ENCODE measurements at regions not wholly inside any gene's neighbourhood (a gene's known extent, or its start where the extent isn't known, plus 50 kb on each side); places are given as distances from the start of the nearest gene placed in this dataset.
"Not testable (repeated sequence)": the region's sequence is repeated elsewhere in the genome, so short reads cannot be mapped to it uniquely, and the experiment has no call there.

DNA sequence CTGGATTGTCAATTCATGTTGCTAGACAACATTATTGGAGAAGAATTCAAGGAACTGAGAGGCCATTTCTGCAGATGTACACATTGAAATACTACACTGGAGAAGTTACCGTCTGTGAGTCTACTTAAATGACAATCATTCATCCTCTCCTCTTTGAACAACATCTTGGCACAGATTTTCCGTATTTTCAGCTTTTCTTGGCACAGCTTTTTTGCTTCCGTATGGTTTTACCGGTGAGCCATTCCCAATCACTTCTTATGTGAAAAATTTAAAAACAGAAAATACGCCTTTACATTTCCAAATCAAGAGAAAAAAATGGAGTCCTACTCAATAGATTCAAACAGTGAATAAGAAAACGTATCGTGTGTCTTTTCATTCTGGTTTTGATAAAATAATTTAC lies 1493.7 kb downstream of the AMY1C start:
- no peaks in the 10 kb centered on the region for H3K4me1 ChIP-seq (ENCODE audit: control insufficient read depth, insufficient read depth, low read length)
- H3K36me3 ChIP-seq (ENCODE audit: control insufficient read depth, insufficient read depth, low read length): no peaks in the 10 kb centered on the region
- no peak overlapping the region for H3K9ac ChIP-seq (ENCODE audit: low read length)
- H3K27ac ChIP-seq (ENCODE audit: low read depth, low read length): no peak overlapping the region
- H3K27me3 ChIP-seq (ENCODE audit: control insufficient read depth, insufficient read depth, low read length): no peaks in the 10 kb centered on the region
- no peak overlapping the region for H3K4me3 ChIP-seq (ENCODE audit: low read length)

DNA sequence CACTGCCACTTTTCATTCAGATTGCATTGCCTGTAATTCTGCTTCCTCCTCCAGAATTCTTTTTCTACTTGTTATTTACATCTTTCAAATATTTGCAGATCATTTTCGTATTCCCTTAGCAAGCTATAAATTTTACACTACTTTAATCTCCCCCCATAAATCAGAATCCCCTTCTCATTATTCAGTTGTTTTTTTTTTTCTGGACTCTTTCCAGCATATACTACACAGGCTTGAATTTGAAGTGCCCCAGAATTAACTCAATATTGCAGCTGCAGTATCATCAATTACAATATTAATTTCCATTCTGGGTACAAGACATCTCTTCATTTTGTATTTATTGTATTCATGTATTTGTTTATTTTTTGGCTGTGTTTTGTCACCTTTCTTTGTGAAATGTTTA lies 1494.3 kb downstream of the AMY1C start:
- Histone ChIP-seq H3K27me3 (ENCODE audit: control insufficient read depth, insufficient read depth, low read length) (no peaks in the 10 kb centered on the region), H3K27ac (ENCODE audit: low read depth, low read length) (no peak overlapping the region), H3K4me3 (ENCODE audit: low read length) (no peak overlapping the region), H3K36me3 (ENCODE audit: control insufficient read depth, insufficient read depth, low read length) (no peaks in the 10 kb centered on the region), H3K9ac (ENCODE audit: low read length) (no peak overlapping the region), H3K4me1 (ENCODE audit: control insufficient read depth, insufficient read depth, low read length) (no peaks in the 10 kb centered on the region)

DNA sequence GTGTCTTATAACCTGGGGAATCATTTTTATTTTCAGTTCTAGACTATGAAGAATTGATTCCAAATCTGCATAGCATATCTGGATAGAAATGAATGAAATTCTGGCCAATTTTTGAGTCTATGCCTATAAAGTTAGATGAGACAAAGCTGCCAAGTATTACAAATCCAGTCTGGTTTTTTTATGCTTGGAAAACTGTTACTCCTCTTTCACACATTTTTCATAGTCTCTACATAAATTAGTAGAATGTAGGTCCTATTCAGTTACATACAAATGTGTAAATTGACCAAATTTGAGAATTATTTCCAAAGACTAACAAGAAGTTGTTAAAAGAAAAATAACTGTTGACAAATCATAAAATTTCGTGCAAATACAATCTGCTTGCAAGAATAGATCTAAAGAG lies 1505.2 kb downstream of the AMY1C start:
- no peak overlapping the region for H3K4me3 ChIP-seq (ENCODE audit: low read length)
- H3K36me3 ChIP-seq (ENCODE audit: control insufficient read depth, insufficient read depth, low read length): no peaks in the 10 kb centered on the region
- no peaks in the 10 kb centered on the region for H3K4me1 ChIP-seq (ENCODE audit: control insufficient read depth, insufficient read depth, low read length)
- H3K27ac ChIP-seq (ENCODE audit: low read depth, low read length): no peak overlapping the region
- no peak overlapping the region for H3K9ac ChIP-seq (ENCODE audit: low read length)
- H3K27me3 ChIP-seq (ENCODE audit: control insufficient read depth, insufficient read depth, low read length): no peaks in the 10 kb centered on the region

DNA sequence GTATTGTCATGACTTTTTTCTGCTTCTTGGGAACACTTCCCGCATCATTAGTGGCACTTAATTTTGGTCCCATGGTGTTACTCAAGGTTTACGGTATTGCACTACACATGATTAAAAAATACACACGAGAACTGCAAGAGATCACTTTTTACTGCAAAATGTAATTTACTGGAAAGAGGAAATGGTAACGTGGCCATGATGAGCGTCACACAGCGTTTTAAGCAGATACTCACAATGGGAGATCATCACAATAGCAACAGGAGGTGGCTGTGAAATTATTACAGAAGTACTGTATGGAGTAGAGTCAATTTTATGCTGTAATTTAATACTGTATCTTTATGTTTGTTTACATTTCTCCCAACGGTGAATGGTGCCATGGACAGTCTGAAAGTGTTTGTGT lies 1510.3 kb downstream of the AMY1C start:
- Histone ChIP-seq H3K36me3 (ENCODE audit: control insufficient read depth, insufficient read depth, low read length) (no peaks in the 10 kb centered on the region), H3K4me3 (ENCODE audit: low read length) (no peak overlapping the region), H3K9ac (ENCODE audit: low read length) (no peak overlapping the region), H3K27ac (ENCODE audit: low read depth, low read length) (no peak overlapping the region), H3K27me3 (ENCODE audit: control insufficient read depth, insufficient read depth, low read length) (no peaks in the 10 kb centered on the region), H3K4me1 (ENCODE audit: control insufficient read depth, insufficient read depth, low read length) (no peaks in the 10 kb centered on the region)

DNA sequence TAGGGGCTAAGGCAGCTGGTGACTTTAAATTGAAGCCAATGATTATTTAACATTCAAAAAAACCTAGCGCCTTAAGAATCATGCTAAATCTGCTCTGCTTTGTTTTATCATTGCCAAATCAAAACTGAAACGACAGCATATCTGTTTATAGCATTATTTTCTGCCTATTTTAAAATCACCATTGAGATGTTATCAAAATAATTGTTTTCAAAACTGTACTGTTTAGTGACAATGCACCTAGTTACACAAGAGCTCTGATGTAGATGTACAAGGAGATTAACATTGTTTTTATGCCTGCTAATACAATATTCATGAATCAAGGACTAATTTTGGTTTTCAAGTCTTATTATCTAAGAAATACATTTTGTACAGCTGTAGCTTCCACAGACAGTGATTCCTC lies 1521.3 kb downstream of the AMY1C start:
- no peak overlapping the region for H3K9ac ChIP-seq (ENCODE audit: low read length)
- no peak overlapping the region for H3K4me3 ChIP-seq (ENCODE audit: low read length)
- H3K36me3 ChIP-seq (ENCODE audit: control insufficient read depth, insufficient read depth, low read length): no peaks in the 10 kb centered on the region
- H3K27me3 ChIP-seq (ENCODE audit: control insufficient read depth, insufficient read depth, low read length): no peaks in the 10 kb centered on the region
- no peaks in the 10 kb centered on the region for H3K4me1 ChIP-seq (ENCODE audit: control insufficient read depth, insufficient read depth, low read length)
- H3K27ac ChIP-seq (ENCODE audit: low read depth, low read length): no peak overlapping the region

DNA sequence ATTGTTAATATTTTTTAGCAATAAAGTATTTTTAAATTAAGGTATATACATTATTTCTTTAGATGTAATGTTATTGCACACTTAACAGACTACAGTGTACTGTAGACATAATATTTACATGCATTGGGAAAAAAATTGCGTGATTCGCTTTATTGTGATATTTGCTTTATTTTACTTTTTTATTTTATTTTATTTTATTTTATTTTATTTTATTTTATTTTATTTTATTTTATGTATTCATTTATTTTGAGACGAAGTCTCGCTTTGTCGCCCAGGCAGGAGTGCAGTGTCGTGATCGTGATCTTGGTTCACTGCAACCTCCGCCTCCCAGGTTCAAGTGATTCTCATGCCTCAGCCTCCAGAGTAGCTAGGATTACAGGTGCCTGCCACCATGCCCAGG lies 1522.7 kb downstream of the AMY1C start:
- not testable (repeated sequence) for H3K9ac ChIP-seq (ENCODE audit: low read length); H3K27ac ChIP-seq (ENCODE audit: low read depth, low read length); H3K36me3 ChIP-seq (ENCODE audit: control insufficient read depth, insufficient read depth, low read length); H3K4me1 ChIP-seq (ENCODE audit: control insufficient read depth, insufficient read depth, low read length); H3K27me3 ChIP-seq (ENCODE audit: control insufficient read depth, insufficient read depth, low read length); H3K4me3 ChIP-seq (ENCODE audit: low read length)

DNA sequence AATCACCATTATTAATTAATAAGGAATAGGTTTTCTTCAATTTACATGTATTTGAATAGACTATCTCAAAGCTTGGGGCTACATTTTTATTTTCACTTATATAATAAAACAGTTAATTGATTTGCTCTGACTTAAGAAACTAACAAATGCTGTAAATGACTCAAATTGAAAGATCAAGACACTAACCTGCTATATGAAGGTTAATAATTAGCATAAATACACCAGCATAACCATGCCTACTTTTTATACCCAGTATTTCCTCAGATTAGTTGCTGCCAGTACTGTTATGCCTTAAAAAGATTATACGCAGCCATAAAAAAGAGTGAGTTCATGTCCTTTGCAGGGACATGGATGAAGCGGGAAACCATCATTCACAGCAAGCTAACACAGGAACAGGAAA lies 1545.1 kb downstream of the AMY1C start:
- Histone ChIP-seq H3K4me1 (ENCODE audit: control insufficient read depth, insufficient read depth, low read length) (no peaks in the 10 kb centered on the region), H3K4me3 (ENCODE audit: low read length) (no peak overlapping the region), H3K27ac (ENCODE audit: low read depth, low read length) (no peak overlapping the region), H3K9ac (ENCODE audit: low read length) (no peak overlapping the region), H3K27me3 (ENCODE audit: control insufficient read depth, insufficient read depth, low read length) (no peaks in the 10 kb centered on the region), H3K36me3 (ENCODE audit: control insufficient read depth, insufficient read depth, low read length) (no peaks in the 10 kb centered on the region)

DNA sequence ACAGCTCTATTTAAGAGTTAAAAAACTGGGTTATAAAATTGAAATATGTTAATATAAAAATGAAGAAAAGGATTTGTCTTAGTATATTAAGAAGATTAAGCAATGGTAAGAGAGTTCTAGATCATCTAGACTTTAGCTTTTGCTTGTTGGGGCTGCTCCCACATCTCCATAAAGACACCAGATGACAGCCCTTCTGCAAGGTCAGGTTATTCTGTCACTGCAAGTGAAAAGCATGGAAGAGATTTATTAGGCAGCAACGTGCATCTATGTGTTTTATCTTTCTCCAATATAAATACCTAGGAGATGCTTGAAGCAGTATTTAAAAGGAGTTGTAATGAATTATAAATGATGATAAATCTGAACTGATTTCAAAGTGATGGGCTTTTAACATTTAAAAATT lies 1560.4 kb downstream of the AMY1C start:
- H3K27ac ChIP-seq (ENCODE audit: low read depth, low read length): no peak overlapping the region
- no peaks in the 10 kb centered on the region for H3K27me3 ChIP-seq (ENCODE audit: control insufficient read depth, insufficient read depth, low read length)
- no peaks in the 10 kb centered on the region for H3K4me1 ChIP-seq (ENCODE audit: control insufficient read depth, insufficient read depth, low read length)
- no peak overlapping the region for H3K9ac ChIP-seq (ENCODE audit: low read length)
- H3K4me3 ChIP-seq (ENCODE audit: low read length): no peak overlapping the region
- H3K36me3 ChIP-seq (ENCODE audit: control insufficient read depth, insufficient read depth, low read length): no peaks in the 10 kb centered on the region

DNA sequence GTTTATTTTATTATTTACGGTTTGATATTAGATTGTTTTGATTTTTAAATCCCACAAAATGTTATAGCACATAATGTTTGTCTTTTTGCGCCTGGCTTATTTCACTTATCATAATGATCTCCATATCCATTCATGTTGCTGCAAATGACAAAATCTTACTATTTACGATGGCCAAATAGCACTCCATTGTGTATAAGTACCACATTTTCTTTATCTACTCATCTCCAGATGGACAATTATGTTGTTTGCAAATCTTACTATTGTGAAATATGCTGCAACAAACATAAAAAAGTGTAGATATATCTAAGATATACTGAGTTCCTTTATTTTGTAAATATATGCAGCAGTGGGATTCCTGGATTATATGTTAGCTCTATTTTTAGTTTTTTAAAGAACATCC lies 1568.3 kb downstream of the AMY1C start:
- Histone ChIP-seq H3K27ac (ENCODE audit: low read depth, low read length) (no peak overlapping the region), H3K27me3 (ENCODE audit: control insufficient read depth, insufficient read depth, low read length) (no peaks in the 10 kb centered on the region), H3K9ac (ENCODE audit: low read length) (no peak overlapping the region)

DNA sequence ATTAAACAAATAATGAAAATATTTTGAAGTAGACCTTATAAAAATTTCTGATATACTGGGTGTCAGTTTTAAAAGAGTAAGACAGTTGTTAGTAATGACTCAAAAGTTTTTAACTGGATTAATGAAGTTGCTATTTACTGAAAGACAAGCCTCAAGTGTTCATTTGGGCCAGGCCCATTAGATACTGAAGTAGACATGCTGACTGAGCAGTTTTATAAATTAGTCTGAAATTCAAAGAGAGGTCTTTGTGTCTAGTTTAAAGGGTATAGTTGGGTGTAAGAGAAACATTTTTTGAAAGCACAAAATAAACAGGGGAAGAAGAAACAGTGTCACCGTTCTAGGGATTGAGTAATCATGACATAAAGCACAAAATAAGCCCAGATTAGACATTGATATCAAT lies 1577.2 kb downstream of the AMY1C start:
- H3K9ac ChIP-seq (ENCODE audit: low read length): no peak overlapping the region

More for the DNA sequence above, 1568.3 kb downstream of the AMY1C start:
- no peaks in the 10 kb centered on the region for H3K36me3 ChIP-seq (ENCODE audit: control insufficient read depth, insufficient read depth, low read length)
- H3K4me3 ChIP-seq (ENCODE audit: low read length): no peak overlapping the region
- no peaks in the 10 kb centered on the region for H3K4me1 ChIP-seq (ENCODE audit: control insufficient read depth, insufficient read depth, low read length)

DNA sequence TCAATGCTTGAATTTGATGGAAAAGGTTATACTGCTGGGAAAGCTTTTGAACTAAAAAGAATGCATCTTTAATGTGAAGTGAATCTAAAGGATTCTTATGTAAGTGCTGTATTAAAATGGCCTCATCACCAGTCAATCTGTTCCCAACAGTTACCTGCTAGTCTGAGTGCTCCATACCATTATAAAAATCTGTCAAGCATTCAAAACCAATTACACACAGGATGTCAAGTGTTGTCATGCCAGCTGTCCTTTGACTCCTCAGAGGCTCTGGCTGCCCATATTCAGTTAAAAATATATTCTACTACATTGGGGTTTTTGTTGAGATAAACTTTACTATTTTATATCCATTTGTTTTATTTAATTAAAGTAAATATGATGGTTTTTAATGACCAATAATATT lies 1587.7 kb downstream of the AMY1C start:
- H3K27ac ChIP-seq (ENCODE audit: low read depth, low read length): no peak overlapping the region
- no peak overlapping the region for H3K4me3 ChIP-seq (ENCODE audit: low read length)
- no peaks in the 10 kb centered on the region for H3K4me1 ChIP-seq (ENCODE audit: control insufficient read depth, insufficient read depth, low read length)
- no peak overlapping the region for H3K9ac ChIP-seq (ENCODE audit: low read length)
- H3K27me3 ChIP-seq (ENCODE audit: control insufficient read depth, insufficient read depth, low read length): no peaks in the 10 kb centered on the region
- no peaks in the 10 kb centered on the region for H3K36me3 ChIP-seq (ENCODE audit: control insufficient read depth, insufficient read depth, low read length)

More for the DNA sequence above, 1577.2 kb downstream of the AMY1C start:
- Histone ChIP-seq H3K4me3 (ENCODE audit: low read length) (no peak overlapping the region), H3K27me3 (ENCODE audit: control insufficient read depth, insufficient read depth, low read length) (no peaks in the 10 kb centered on the region), H3K36me3 (ENCODE audit: control insufficient read depth, insufficient read depth, low read length) (no peaks in the 10 kb centered on the region), H3K27ac (ENCODE audit: low read depth, low read length) (no peak overlapping the region), H3K4me1 (ENCODE audit: control insufficient read depth, insufficient read depth, low read length) (no peaks in the 10 kb centered on the region)

DNA sequence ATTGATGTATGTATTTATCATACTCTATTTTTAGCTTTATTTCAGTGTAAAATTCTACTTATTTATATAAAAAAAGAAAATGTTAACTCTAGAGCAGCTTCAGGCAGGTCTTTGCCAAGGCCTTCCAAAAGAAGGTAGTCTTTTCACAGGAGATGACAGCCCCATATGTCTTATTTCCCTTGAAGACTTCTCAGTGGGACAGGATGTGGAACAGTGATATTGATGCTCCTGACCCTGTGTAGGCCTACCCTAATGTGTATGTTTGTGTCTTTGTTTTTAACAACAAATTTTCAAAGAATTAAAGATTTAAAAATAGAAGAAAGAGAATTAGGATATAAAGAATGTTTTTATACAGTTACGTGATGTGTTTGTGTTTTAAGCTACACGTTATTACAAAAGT lies 1593.6 kb downstream of the AMY1C start:
- Histone ChIP-seq H3K4me1 (ENCODE audit: control insufficient read depth, insufficient read depth, low read length) (no peaks in the 10 kb centered on the region), H3K4me3 (ENCODE audit: low read length) (no peak overlapping the region), H3K27ac (ENCODE audit: low read depth, low read length) (no peak overlapping the region), H3K27me3 (ENCODE audit: control insufficient read depth, insufficient read depth, low read length) (no peaks in the 10 kb centered on the region), H3K36me3 (ENCODE audit: control insufficient read depth, insufficient read depth, low read length) (no peaks in the 10 kb centered on the region), H3K9ac (ENCODE audit: low read length) (no peak overlapping the region)

DNA sequence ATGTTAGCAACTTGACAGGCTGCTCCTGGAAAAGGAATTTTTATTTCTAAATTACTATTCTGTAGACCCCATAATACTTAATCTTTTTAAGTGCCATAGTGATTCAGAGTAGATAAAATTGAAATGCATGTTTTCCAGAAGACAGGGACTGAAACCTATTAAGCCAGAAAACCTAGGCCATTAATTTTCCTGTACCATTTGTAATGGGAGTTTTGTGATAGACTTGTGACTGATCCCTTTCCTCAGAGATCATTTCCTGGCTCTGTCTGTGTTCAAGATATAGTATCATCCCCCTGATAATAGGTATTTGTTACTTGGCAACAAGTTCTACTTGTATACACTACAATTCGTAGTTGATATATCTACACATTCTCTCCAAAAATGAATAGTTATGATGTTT lies 1609.8 kb downstream of the AMY1C start:
- H3K9ac ChIP-seq (ENCODE audit: low read length): no peak overlapping the region

DNA sequence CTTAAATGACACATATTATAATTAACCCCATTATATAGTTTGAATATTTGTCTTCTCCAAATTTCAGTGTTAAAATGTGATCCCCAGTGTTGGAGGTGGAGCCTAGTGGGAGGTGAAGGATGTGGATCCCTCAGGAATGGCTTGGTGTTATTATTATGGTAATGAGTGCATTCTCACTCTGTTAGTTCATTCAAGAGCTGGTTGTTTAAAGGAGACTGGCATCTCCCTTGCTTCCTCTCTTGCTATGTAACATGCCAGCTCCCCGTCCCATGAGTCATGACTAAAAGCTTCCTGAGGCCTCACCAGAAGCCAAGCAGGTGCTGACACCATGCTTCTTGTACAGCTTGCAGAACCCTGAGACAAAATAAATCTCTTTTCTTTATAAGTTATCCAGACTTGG lies 1612.7 kb downstream of the AMY1C start:
- no peaks in the 10 kb centered on the region for H3K4me1 ChIP-seq (ENCODE audit: control insufficient read depth, insufficient read depth, low read length)
- H3K27ac ChIP-seq (ENCODE audit: low read depth, low read length): no peak overlapping the region
- no peaks in the 10 kb centered on the region for H3K36me3 ChIP-seq (ENCODE audit: control insufficient read depth, insufficient read depth, low read length)
- H3K27me3 ChIP-seq (ENCODE audit: control insufficient read depth, insufficient read depth, low read length): no peaks in the 10 kb centered on the region
- no peak overlapping the region for H3K4me3 ChIP-seq (ENCODE audit: low read length)
- H3K9ac ChIP-seq (ENCODE audit: low read length): no peak overlapping the region

More for the DNA sequence above, 1609.8 kb downstream of the AMY1C start:
- no peak overlapping the region for H3K4me3 ChIP-seq (ENCODE audit: low read length)
- H3K4me1 ChIP-seq (ENCODE audit: control insufficient read depth, insufficient read depth, low read length): no peaks in the 10 kb centered on the region
- no peaks in the 10 kb centered on the region for H3K36me3 ChIP-seq (ENCODE audit: control insufficient read depth, insufficient read depth, low read length)
- H3K27ac ChIP-seq (ENCODE audit: low read depth, low read length): no peak overlapping the region
- no peaks in the 10 kb centered on the region for H3K27me3 ChIP-seq (ENCODE audit: control insufficient read depth, insufficient read depth, low read length)
